ENCODE measurements at regions not wholly inside any gene's neighbourhood (a gene's known extent, or its start where the extent isn't known, plus 50 kb on each side); places are given as distances from the start of the nearest gene placed in this dataset.

- TF ChIP-seq POLR2AphosphoS5 (IDR thresholded peaks at IDR 0.05; ENCODE audit: low read depth, low read length) (no peak), POLR2A (IDR thresholded peaks at IDR 0.05; ENCODE audit: low read depth, low read length) (no peak)
Observed at GRCh38 chr6:1522779-1523178, 86.9 kb upstream of the FOXC1 start.
